ENCODE measurements at regions not wholly inside any gene's neighbourhood (a gene's known extent, or its start where the extent isn't known, plus 50 kb on each side); places are given as distances from the start of the nearest gene placed in this dataset.
"Not testable (repeated sequence)": the region's sequence is repeated elsewhere in the genome, so short reads cannot be mapped to it uniquely, and the experiment has no call there.

GRCh38 chr16:15307184-15307583 lies 70.9 kb downstream of the NPIPA5 start:
- not testable (repeated sequence) for DNase-seq

- not testable (repeated sequence) for DNase-seq
Measured at GRCh38 chr16:15305889-15306288, 72.2 kb downstream of the NPIPA5 start.

GRCh38 chr16:15303667-15304324 lies 74.3 kb downstream of the NPIPA5 start:
- not testable (repeated sequence) for DNase-seq

- DNase-seq = not testable (repeated sequence)
Measured at GRCh38 chr16:15297104-15297503, 81.0 kb downstream of the NPIPA5 start.

- not testable (repeated sequence) for DNase-seq
Measured at GRCh38 chr16:15274796-15275195, 103.3 kb downstream of the NPIPA5 start.

GRCh38 chr16:15273964-15274363 lies 104.1 kb downstream of the NPIPA5 start:
- DNase-seq = not testable (repeated sequence)

- DNase-seq = not testable (repeated sequence)
Measured at GRCh38 chr16:15266941-15267340, 111.2 kb downstream of the NPIPA5 start.

- DNase-seq = not testable (repeated sequence)
Measured at GRCh38 chr16:15262212-15262611, 115.9 kb downstream of the NPIPA5 start.

- not testable (repeated sequence) for DNase-seq
Measured at GRCh38 chr16:15247971-15248370, 130.1 kb downstream of the NPIPA5 start.

- not testable (repeated sequence) for DNase-seq
Measured at GRCh38 chr16:15236674-15237323, 141.3 kb downstream of the NPIPA5 start.

- DNase-seq = not testable (repeated sequence)
Measured at GRCh38 chr16:15235140-15235539, 141.1 kb upstream of the RRN3 start.

GRCh38 chr16:15234702-15235101 lies 140.6 kb upstream of the RRN3 start:
- not testable (repeated sequence) for DNase-seq

- DNase-seq = not testable (repeated sequence)
Measured at GRCh38 chr16:15230432-15230831, 136.4 kb upstream of the RRN3 start.

- DNase-seq = not testable (repeated sequence)
Measured at GRCh38 chr16:15229661-15230060, 135.6 kb upstream of the RRN3 start.

- not testable (repeated sequence) for DNase-seq
Measured at GRCh38 chr16:15224651-15225050, 130.6 kb upstream of the RRN3 start.

GRCh38 chr16:15223398-15223797 lies 129.3 kb upstream of the RRN3 start:
- DNase-seq = not testable (repeated sequence)

GRCh38 chr16:15219679-15220615 lies 125.9 kb upstream of the RRN3 start:
- peak; percentile 24 for DNase-seq

GRCh38 chr16:15218856-15219500 lies 124.9 kb upstream of the RRN3 start:
- DNase-seq = not testable (repeated sequence)

- DNase-seq = not testable (repeated sequence)
Measured at GRCh38 chr16:15207202-15207981, 113.3 kb upstream of the RRN3 start.

GRCh38 chr16:15206439-15206838 lies 112.4 kb upstream of the RRN3 start:
- not testable (repeated sequence) for DNase-seq

- not testable (repeated sequence) for DNase-seq
Measured at GRCh38 chr16:15205939-15206338, 111.9 kb upstream of the RRN3 start.

GRCh38 chr16:15204571-15204970 lies 110.5 kb upstream of the RRN3 start:
- not testable (repeated sequence) for DNase-seq

All from stimulated activated CD8-positive, alpha-beta memory T cell treated with anti-CD3 and anti-CD28 coated beads, Interleukin-4, amount 100 ng/mL, for 48 hours (primary cell).